ENCODE measurements at regions not wholly inside any gene's neighbourhood (a gene's known extent, or its start where the extent isn't known, plus 50 kb on each side); places are given as distances from the start of the nearest gene placed in this dataset.

DNA sequence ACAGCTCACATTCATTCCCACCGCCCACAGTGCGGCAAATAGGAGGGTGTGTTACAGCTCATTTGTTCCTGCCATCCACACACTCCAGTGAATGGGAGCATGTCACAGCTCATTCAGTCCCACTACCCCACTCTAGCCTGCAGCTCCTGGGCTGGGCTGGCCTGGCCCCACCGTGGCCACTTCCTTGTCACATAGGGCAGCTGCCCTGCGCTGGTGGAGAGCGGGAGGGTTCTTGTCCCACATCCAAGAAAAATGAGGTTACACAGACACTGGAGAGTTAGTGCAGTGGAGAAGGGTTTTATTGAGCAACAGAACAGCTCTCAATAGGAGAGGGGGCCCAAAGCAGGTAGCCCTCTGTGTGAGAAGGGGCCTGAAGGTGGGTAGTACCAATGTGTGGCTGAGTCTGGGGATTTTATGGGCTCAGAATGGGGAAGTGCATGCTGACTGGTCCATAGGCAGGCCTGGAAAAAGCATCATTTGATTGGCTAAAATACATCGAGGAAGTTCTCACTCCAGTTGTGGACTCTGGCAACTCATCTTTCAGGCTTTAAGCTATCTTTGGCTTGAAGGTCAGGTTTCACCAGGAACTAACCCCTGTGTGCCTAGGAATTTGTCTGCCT is 249.7 kb downstream of the ETAA1 start:
- DNase-seq = no peak
- peaks cover 25 to 32% of the 10 kb centered on the region in 2 donors for H3K4me1 ChIP-seq
- no peaks in the 10 kb centered on the region for H3K27me3 ChIP-seq
- intact Hi-C loops (cut with DNase I; ENCODE audit: low total_unique reads) = loop anchor here (5.0 to 10.0 kb wide), 3 partner anchors 85 to 1062 kb away; no protein-coding TSS in a partner anchor
- ATAC-seq = no peak
- TF ChIP-seq, protein P1, sequence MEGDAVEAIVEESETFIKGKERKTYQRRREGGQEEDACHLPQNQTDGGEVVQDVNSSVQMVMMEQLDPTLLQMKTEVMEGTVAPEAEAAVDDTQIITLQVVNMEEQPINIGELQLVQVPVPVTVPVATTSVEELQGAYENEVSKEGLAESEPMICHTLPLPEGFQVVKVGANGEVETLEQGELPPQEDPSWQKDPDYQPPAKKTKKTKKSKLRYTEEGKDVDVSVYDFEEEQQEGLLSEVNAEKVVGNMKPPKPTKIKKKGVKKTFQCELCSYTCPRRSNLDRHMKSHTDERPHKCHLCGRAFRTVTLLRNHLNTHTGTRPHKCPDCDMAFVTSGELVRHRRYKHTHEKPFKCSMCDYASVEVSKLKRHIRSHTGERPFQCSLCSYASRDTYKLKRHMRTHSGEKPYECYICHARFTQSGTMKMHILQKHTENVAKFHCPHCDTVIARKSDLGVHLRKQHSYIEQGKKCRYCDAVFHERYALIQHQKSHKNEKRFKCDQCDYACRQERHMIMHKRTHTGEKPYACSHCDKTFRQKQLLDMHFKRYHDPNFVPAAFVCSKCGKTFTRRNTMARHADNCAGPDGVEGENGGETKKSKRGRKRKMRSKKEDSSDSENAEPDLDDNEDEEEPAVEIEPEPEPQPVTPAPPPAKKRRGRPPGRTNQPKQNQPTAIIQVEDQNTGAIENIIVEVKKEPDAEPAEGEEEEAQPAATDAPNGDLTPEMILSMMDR (IDR thresholded peaks at IDR 0.05 in 4 of 5, conservative IDR thresholded peaks at IDR 0.05 in 1 of 5) = no peak
- no peak for TF ChIP-seq POLR2A (IDR thresholded peaks at IDR 0.05)
- no peak overlapping the region for H3K27ac ChIP-seq
- no peaks in the 10 kb centered on the region for H3K36me3 ChIP-seq
- H3K9me3 ChIP-seq = no peaks in the 10 kb centered on the region
- in situ Hi-C loops (cut with MboI; ENCODE audit: low sequenced_read_pairs in 4 of 4) = loop anchor here in 2 of 4 donors (25.0 kb wide), 1 partner anchor 1210 kb away; the partner anchor contains the start of gene MEIS1 (in 2 of the 2)
- H3K4me3 ChIP-seq = no peak overlapping the region

DNA sequence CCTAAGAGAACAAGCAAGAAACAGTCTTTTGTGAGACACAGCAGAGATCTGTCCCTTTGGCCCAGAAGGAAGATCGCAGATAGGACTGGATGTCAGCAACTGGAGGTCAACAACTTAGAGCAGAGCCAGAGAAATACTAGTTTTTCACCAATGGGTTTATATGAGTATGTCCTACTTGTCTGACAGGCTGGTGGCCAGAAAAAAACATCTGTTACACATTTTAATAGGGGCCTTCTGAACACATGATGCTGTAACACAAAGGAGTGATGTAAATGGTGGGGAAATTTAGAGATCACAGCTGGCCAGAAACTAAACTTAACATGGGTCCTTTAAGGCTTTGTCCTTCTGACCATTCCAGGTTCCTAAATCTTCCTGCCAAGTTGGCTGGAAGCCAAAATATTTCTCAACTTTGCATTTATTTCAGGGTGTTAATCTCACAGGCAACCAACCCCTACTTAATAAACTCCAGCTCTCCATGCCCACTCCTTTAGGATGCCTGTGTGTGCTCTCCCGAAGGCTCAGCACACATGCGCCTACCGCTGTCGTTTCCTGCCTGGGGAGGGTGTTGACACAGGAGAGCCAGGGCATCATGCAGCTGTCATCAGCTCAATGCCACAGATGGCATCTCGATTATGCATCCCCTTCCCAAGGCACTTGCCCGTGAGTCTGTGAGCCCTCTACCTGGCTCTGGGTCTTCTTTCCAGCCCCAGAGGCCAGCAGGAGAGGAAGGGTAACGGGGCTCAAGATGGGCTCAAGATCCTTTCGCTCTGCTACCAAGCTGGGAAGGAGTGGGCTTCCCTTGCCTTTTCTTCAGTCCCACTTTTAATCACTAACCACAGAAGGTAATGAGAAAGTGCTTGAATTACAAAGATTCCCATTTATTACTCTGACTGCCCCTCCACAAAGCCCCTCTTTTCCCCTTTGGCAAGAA is 252.5 kb downstream of the ETAA1 start:
- Histone ChIP-seq H3K27ac (peak overlapping the region; percentile 64 to 71 (median 66)), H3K27me3 (no peaks in the 10 kb centered on the region), H3K4me1 (peaks cover 25 to 26% of the 10 kb centered on the region in 2 donors), H3K4me3 (no peak overlapping the region), H3K36me3 (no peaks in the 10 kb centered on the region), H3K9me3 (no peaks in the 10 kb centered on the region)
- TF ChIP-seq POLR2A (IDR thresholded peaks at IDR 0.05) = no peak
- TF ChIP-seq, protein P1 (IDR thresholded peaks at IDR 0.05 in 4 of 5, conservative IDR thresholded peaks at IDR 0.05 in 1 of 5) = no peak
- peak; percentile 43 to 51 for DNase-seq
- ATAC-seq = peak; percentile 71 to 86
- in situ Hi-C loops (cut with MboI; ENCODE audit: low sequenced_read_pairs in 4 of 4) = loop anchor here in 2 of 4 donors (25.0 kb wide), 1 partner anchor 1212 kb away; the partner anchor contains the start of gene MEIS1 (in 2 of the 2)
- intact Hi-C loops (cut with DNase I; ENCODE audit: low total_unique reads) = loop anchor here (1.0 to 10.0 kb wide), 8 partner anchors 87 to 1220 kb away; partner anchors contain the start of genes ETAA1 and MEIS1

DNA sequence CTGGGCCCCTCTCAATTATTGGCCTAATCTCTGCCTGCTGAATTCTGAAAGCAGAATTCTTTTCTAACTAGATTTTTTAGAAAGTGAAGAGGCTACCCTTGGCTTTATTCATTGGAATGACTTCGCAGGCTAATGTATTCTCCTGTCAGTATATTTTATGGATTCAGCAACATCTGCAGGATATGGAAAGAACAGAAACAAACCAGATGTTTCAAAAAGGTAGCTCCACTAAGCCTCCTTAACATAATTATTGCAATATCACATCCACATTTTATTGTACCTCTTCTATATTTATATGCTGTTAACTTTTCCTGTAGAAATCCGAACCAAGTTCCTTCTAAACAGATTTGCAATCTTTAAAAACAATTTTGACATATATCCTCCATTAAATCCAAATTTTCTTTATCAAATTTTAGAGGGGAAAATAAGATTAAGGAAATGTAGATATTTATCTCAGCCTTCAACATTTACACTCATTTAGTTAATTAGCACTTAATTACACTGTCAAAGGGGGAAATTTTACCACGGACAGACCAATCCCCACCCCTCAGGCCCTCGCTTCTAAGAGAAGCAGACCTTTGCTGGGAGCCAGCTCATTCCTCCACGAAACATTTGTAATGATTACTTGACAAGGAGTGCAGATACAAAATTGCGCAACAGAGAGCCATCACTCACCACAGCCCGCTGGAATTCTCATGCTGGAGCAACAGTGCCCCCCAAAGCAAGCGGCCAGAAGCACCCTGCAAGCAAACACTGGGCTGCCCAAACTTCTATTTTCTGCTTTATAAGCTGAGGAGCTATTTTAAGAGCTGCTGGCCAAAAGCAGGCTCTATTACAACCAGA is 253.4 kb downstream of the ETAA1 start:
- intact Hi-C loops (cut with DNase I; ENCODE audit: low total_unique reads) = loop anchor here (1.0 to 2.0 kb wide), 3 partner anchors 186 to 1221 kb away; partner anchors contain the start of gene MEIS1
- peak overlapping the region; percentile 64 to 71 (median 66) for H3K27ac ChIP-seq

More for the DNA sequence above, 253.4 kb downstream of the ETAA1 start:
- Histone ChIP-seq H3K36me3 (no peaks in the 10 kb centered on the region), H3K27me3 (no peaks in the 10 kb centered on the region), H3K4me3 (no peak overlapping the region), H3K4me1 (peaks cover 25 to 26% of the 10 kb centered on the region in 2 donors), H3K9me3 (no peaks in the 10 kb centered on the region)
- peak; percentile 84 to 86 for ATAC-seq
- DNase-seq = peak; percentile 74 to 83
- TF ChIP-seq, protein P1 (IDR thresholded peaks at IDR 0.05 in 4 of 5, conservative IDR thresholded peaks at IDR 0.05 in 1 of 5) = peak; percentile 42 to 74 (median 53)
- TF ChIP-seq POLR2A (IDR thresholded peaks at IDR 0.05) = no peak
- in situ Hi-C loops (cut with MboI; ENCODE audit: low sequenced_read_pairs in 4 of 4) = no loop called here

Measured in gastrocnemius medialis (tissue), 4 donors.